Activated CD4-positive, CD25-positive, alpha-beta regulatory T cell (primary cell): ENCODE measurements at regions not wholly inside any gene's neighbourhood (a gene's known extent, or its start where the extent isn't known, plus 50 kb on each side); places are given as distances from the start of the nearest gene placed in this dataset.
"Not testable (repeated sequence)": the region's sequence is repeated elsewhere in the genome, so short reads cannot be mapped to it uniquely, and the experiment has no call there.

Experiments
- DNase-seq, 4 experiments: peaks; one replicate each; lab custom pipeline; 2025; lab: John Stamatoyannopoulos, UW

DNA sequence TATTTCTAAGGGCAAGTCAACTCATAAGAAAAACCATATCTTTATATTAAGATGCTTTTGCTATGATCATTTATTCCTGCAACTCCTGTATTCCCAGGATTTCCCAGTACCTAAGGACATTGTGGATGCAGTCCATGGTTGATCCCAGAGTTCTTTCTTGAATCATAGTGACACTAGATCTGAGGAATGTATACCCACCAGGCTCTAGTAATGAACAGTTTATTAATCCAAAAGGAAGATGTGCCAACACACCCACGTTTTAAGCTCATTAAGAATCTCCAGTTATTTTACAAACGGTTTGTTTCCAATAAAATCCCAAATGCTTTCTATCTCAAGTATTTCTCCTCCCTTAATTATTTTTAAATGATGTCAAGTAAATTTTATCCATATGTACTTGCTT lies 210.8 kb upstream of the ZEB2 start:
- DNase-seq: no peak

DNA sequence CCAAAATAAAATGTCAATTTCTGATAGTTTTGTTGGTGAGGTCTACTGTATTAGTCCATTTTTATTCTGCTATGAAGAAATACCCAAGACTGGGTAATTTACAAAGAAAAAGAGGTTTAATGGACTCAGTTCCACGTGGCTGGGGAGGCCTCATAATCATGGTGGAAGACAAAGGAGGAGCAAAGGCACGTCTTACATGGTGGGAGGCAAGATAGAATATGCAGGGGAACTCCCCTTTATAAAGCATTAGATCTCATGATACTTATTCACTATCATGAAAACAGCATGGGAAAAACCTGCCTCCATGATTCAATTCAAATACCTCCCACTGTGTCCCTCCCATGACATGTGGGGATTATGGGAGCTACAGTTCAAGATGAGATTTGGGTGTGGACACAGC lies 204.5 kb upstream of the ZEB2 start:
- DNase-seq: not testable (repeated sequence)

- DNase-seq: no peak
Observed at GRCh38 chr2:144718376-144718775, 198.5 kb upstream of the ZEB2 start.

GRCh38 chr2:144715992-144716391 lies 196.1 kb upstream of the ZEB2 start:
- no peak for DNase-seq

GRCh38 chr2:144713410-144713809 lies 193.5 kb upstream of the ZEB2 start:
- DNase-seq: no peak

- no peak for DNase-seq
Observed at GRCh38 chr2:144712550-144712940, 192.6 kb upstream of the ZEB2 start.

DNA sequence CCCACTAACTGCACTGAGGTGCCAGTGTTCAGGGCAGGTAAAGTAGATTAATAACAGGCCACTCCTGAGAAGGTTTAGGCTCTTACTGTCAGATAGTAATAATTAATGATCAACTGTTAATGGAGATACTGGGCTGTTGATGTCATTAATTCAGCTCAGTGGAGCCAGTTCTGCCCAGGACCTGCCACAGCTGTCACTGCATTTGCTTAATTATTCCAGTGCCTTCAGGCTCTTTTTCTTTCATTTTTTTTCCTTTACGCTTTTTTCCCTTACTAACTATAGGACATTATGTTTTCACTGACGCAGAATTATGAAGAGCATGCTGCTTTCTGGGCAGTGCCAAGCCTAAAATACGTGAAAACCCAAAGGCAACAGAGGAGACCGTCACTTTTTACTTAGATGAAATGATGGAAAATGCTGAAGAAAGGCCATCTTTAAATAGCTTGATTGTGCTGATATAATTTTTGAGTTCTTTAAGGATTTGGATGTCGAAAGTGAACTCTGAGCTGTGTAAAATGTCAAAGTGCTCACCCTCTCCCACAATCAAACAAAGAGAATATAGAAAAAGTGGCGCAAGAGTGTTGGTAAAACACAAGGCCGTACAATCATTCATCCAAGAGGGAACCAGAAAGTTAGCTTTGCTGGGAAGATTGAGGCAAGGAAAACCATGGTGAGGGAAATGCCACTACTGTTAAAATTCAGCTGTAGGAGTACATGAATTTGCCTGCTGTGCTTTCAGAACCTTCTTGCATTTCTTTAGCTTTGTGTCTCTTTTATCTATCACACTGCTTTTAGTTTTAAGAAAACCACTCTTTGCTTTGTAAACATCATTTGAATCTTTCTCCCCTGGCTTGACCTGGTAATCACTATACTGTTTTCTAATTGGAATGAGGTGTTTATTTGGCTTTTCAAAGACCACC lies 192.0 kb upstream of the ZEB2 start:
- DNase-seq: no peak

DNA sequence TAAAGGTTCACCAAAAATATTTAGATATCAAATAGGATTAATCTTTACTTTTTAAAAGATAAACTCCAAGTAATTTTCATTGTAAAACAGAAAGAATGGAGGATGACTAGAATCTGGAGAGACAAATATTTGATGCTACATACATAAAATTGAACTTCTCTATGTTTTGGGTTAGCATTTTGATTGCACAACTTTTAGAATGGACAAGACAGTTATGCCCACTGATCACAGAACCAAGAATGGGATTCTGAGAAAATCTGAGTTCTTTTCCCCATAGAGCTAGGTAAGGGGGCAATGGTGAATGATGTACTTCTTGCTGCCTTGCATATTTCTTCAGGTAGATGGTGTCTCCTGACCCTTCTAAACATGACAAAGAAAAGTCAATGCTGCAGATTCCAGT lies 191.2 kb upstream of the ZEB2 start:
- no peak for DNase-seq

- no peak for DNase-seq
Observed at GRCh38 chr2:144708626-144709025, 188.7 kb upstream of the ZEB2 start.

DNA sequence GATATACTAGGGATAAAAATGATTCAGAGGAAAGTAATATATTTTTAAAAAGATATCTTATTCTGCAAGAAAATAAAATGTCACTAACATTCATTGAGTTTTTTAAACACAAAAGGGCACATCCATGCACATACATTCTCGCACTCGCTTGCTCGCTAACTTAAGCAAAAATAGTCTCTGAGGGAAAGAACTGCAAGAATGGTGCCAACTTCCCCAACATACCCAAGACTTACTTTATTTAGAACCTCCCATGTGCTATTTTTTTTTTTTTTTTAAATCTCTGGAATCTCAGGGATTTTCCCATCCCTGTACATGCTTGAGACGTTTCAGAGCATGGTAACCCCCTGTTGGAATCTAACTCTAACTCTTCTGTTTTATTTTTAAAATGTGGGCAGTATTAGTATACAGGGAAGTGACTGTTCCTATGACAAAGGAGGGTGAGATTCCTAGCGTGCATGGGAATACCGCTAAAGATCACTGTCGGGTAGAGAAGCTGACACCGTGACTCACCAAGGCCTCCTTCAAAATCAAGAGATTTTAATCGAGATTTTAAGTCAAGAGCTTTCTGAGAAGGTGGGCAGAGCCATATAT lies 187.9 kb upstream of the ZEB2 start:
- no peak for DNase-seq

DNA sequence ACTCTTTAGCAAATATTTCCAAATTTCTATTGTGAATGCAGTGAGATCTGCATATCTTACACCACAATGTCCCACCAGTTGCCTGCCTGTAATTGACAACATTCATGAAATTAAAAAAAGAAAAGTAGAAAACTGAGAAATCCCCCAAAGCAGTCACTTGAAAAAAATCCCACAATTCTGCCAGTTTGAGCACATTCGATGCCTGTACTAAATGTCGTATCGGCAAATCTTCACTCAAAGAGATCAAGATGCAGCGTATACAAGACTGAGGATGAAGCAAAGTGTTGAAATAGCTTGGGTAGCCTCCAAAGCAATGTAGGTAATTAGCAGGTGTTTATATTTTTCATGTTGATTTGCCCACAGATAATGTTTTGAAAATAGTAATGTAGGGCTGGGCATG lies 186.7 kb upstream of the ZEB2 start:
- DNase-seq: no peak

GRCh38 chr2:144705328-144706245 lies 185.7 kb upstream of the ZEB2 start:
- DNase-seq: no peak

DNA sequence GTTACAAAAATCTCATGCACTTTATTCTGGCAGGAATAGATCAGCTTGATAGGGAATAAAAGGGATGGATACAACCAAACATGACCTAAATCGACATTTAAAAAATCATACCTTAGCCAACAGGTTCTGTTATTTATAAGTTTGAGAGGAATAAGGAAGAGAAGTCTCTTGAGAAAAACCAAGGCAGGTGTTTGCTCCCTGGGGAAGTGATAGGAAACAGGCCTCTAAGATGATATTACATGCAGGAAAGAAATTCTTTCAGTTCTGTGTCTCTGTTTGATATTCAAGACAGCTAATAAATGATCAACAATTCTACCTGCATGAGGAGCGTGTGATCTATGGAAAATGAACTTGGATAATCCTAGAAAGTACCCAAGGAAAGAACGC lies 184.8 kb upstream of the ZEB2 start:
- DNase-seq: no peak

DNA sequence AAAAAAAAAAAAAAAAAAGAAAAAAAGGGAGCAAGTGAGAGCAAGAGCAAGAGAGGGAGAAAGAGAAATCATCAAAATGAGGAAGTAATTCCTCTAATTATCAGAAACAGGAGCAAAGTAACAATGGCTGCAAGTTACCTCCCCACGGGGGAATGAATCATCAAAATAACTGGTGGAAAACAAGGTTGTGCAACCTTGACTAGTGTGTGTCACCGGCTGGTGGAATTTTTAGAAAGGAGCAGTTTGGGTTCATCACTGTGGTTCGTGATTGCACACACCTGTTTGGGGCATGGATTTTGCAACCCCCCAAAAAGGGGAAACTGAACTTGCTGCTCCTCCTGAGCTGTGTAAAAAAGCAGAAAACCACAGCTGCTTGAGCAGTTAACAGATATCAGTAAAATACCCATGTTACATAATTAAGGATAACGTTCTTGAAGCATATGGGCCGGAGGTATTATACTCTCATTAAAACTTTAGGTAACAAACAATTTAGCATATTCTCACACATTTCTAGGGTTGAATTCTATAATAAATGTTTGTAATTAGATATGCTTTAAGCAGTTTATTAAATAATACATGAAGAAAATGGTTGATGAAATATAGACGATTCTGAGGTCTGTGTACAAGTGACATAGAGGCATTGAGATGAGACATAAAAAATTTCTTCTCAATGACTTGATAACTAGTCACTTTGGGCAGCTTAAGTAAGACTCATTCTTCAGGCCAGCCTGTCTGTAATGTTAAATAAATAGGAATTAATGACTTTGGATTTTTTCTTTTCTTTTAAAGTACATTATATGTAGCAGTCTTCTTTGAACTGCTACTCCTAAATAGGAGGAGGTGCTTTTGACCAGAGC lies 184.2 kb upstream of the ZEB2 start:
- no peak for DNase-seq

DNA sequence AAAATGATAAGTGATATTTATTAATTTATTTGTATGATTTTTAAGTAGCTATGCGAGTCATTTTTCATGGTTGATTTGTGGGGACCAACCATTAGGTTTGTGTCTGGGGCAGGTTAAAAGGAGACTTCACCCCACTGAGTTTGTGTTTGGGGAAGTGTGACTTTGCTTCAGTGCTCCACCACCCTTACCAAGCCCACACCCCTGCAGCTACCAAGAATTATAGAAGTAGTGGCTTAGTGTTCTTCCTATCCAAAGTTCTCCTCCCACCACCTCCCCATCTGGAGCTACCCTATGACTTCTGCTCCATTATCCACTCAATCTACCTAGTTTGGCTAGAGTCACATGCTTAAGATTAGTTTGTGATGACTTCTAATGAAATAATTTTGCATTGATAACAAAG lies 182.1 kb upstream of the ZEB2 start:
- no peak for DNase-seq

- no peak for DNase-seq
Observed at GRCh38 chr2:144701259-144701658, 181.3 kb upstream of the ZEB2 start.

DNA sequence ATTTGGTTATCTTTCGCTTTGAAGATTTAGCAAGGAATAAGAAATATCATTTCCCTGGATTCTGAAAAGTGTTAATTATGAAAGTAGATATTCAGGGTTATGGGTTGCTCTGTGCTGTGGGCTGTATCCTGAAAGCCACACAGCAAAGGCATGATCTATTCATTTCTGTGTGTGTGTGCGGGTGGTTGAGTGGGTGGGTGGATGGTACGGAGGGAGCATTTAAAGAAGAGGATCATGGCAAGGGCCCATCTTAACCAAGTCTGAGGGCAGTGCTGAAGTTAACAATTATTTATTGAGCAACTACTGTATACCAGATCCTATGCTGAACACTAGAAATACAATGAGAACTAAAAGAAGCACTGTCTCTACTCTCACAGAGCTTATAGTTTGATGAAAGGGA lies 178.2 kb upstream of the ZEB2 start:
- no peak for DNase-seq

DNA sequence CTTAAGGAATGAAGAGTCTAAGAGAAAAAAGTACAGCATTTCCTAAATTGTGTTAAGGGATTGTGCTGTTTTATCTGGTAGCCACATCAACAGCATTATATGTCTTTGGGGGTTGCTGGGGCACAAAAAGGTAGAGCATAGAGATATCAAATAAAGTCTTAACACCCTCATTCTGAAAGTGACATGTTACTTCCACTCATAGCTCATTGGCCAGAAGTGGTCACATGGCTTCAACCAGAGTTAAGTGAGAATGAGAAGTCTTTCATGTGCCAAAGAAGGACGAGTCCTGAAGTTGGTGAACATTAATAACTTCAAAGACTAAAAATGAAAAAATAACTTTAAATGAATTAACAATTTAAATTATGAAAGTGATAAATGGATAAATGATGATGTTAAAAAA lies 175.7 kb upstream of the ZEB2 start:
- no peak for DNase-seq

DNA sequence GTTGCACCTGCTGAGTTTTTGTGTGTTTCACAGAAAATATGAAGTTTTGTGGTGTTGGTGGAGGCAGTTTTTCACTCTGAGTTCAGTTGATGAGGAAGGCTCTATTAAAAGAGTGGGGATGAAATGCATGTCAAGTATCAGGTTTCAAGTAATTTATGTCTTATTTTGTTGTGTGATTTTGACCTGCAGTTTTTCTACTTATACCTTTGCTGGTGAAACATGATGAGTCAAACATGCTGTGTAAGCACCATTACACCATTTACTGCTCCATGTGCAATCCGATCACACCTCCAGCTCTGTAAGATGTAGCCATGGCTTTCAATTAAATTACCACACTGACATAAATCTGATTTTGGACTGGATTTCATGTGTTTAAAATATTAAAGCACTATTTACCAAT lies 174.5 kb upstream of the ZEB2 start:
- DNase-seq: no peak

- DNase-seq: no peak
Observed at GRCh38 chr2:144693179-144693578, 173.3 kb upstream of the ZEB2 start.

GRCh38 chr2:144692661-144693060 lies 172.7 kb upstream of the ZEB2 start:
- DNase-seq: no peak

GRCh38 chr2:144690771-144691170 lies 170.9 kb upstream of the ZEB2 start:
- no peak for DNase-seq
